Glomerular visceral epithelial cell (primary cell): ENCODE measurements at regions not wholly inside any gene's neighbourhood (a gene's known extent, or its start where the extent isn't known, plus 50 kb on each side); places are given as distances from the start of the nearest gene placed in this dataset.

Experiments used
- DNase-seq: peaks from one replicate; pipeline ENCODE4 v3.0.0-alpha.2; 2016; ENCODE audit errors: extremely low spot score

DNA sequence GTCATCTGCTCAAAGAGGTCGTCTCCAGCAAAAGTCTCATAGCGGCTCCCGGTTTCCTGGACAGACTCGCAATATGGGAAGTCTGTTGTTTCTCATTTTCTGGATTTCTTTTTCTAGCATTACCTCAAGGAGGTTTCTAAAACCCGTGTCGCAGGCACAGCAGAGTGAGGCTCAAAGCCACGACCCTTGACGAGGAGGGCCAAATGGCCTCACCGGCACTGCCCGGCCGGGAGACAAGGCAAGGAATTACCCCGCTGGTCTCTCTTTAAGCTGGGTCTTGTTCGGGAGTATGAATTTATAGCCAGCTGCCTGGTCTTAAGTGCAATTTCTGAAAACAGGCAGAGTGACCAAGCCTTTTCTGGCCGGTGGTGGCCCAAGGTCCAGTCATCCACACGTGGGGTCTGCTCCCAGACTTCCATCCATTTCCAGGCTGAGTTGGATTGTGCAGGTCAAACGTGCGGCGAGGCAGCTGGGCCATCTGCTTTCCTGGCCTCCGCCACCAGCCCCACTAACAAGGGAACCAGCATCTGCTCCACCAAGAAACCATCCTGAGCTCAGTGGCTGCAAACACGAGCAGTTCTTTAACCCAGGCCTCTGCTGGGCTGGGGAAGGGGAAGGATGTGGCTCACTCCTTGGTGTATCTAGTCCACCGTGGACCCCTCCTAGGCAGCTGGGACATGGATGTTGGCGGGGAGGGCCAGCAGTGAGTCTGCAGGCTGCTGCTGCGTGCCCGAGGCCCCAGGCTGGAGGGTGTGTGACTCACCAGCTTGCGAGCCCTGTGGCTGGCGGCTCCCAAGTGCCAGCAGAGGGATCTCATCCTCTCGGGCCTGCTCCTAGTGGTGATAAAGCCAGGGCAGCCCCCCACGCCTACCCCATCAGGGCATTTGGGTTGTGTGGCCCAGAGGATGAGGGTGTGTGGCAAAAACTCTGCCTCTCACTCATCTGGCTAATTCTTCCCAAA lies 55.6 kb upstream of the COL5A1 start:
- peak; percentile 69 for DNase-seq

DNA sequence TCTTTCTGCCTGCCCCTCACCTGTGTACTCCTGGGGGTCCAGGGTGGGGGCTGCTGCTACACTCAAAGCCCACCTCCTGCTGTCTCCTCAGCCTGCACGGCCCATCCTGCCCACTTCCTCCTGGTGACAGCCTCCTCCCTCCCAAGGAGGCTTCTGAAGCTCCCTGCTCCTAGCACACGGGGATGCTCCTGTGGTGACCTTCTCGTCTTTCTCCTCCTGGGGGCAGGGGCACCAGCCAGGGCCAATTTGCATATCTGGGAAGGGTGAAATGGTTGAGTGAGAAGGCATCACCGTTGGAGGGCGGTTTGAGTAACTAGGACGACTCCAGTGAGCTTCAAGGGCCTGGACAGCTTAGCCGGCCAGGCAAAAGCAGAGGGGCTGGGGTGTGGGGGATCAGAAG lies 51.9 kb upstream of the COL5A1 start:
- no peak for DNase-seq

DNA sequence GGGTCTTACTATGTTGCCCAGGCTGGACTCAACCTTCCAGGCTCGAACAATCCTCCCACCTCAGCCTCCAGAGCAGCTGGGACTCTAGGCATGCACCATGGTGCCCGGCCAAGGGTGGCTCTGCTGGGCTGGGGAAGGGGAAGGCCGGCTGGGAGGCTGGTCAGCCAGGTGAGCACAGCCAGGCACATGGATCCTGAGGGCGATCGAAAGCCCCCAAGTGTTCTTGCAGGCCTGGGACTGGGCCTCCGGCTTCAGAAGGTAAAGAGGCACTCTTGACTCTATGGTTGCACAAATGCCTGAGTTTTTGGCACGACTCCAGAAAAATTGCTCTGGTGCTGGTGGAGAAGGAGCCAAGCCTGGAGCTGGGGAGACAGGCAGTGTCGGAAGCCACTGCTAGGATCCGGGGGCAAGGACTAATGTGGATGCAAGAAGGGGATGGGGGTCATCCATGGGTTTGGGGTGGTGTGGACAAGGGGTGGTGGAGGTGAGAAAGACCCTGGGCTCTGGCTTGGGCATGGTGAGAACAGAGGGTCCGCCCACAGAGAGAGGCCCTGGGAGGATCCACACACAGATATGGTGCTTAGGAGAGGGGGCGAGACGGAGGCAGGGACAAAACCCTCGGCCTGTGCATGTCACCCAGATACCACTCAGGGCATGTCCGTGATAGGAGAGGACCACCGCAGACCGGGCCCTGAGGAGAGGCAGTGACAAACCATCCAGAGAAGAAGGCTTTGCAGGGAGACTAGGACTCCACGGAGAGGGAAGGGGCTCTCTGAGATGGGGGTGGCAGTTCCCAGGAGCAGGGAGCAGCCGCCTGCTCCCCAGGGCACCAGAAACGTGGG lies 51.1 kb upstream of the COL5A1 start:
- no peak for DNase-seq

DNA sequence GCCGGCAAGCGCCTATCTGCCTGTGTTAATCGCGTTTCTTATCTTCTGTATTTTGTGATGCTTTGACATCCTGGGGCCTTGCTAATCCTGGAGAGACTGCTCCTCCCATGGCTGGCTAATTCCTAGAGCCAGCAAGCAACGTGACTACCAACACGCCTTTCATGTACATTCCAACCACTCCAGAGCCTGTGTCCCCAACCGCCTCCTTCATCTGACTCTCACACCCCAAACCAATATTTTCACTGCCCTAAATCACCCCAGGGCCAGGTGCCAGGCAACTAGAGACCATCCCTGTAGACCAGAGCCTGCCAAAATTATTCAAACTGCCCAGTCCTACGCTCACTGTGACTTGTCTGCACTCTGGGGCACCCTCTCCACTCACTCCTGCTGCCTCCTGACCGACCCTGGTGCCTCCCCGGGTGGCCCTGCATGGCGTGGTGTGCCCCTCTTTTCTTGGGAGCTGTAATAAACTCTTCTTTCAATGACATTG lies 50.5 kb upstream of the COL5A1 start:
- DNase-seq = no peak

DNA sequence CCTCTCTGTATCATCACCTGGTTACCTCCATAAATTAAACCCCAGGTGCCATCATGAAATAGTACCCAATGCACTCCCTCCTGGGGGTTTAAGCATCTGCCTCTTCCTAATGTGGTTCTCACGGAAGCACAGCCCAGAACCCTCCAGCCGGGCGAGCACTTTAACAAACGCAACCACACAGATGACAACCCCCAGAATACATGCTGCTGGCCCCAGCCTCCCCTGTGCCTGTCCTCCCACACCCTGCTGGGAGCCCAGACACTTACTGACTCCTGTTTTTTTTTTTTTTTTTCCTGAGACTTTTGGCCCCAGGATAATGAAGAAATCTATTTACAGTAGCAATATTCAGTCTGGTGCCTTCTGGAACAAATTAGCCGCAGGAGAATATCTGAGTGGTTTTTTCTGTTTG lies 50.0 kb upstream of the COL5A1 start:
- DNase-seq = no peak
